Liver (tissue), 8 donors: ENCODE measurements at regions not wholly inside any gene's neighbourhood (a gene's known extent, or its start where the extent isn't known, plus 50 kb on each side); places are given as distances from the start of the nearest gene placed in this dataset.

Experiments used
- DNase-seq: peaks from one replicate; pipeline ENCODE4 v3.0.0-alpha.2; 2017; ENCODE audit warnings: low spot score
- H3K27ac ChIP-seq, 2 donors: one replicate each; pipeline ENCODE4 v1.7.0; 2013; ENCODE audit warnings: inconsistent platforms in 2 of 2, low read length in 2 of 2, control low read depth in 1 of 2, low read depth in 1 of 2, mild to moderate bottlenecking in 1 of 2
- H3K27me3 ChIP-seq, 4 donors: one replicate each; pipeline versions ENCODE4 v1.6.1 to v1.7.0; 2013; ENCODE audit warnings: low read length in 3 of 4, inconsistent platforms in 1 of 4, mild to moderate bottlenecking in 1 of 4, moderate library complexity in 1 of 4; ENCODE audit not compliant: control insufficient read depth in 4 of 4, insufficient read depth in 4 of 4
- H3K36me3 ChIP-seq, 4 donors: one replicate each; pipeline versions ENCODE4 v1.6.1 to v1.7.0; 2013; ENCODE audit warnings: low read length in 3 of 4, mild to moderate bottlenecking in 3 of 4, low read depth in 1 of 4, moderate library complexity in 1 of 4; ENCODE audit not compliant: control insufficient read depth in 4 of 4, insufficient read depth in 3 of 4
- H3K4me1 ChIP-seq, 4 donors: one replicate each; pipeline versions ENCODE4 v1.6.1 to v1.7.0; 2013; ENCODE audit warnings: low read length in 3 of 4, mild to moderate bottlenecking in 3 of 4, moderate library complexity in 1 of 4; ENCODE audit not compliant: control insufficient read depth in 4 of 4, insufficient read depth in 4 of 4
- H3K4me3 ChIP-seq, 3 donors: one replicate each; pipeline versions ENCODE4 v1.6.1 to v1.7.0; 2013; ENCODE audit warnings: low read length in 3 of 3, control low read depth in 1 of 3, low read depth in 1 of 3, mild to moderate bottlenecking in 1 of 3
- H3K9ac ChIP-seq, 2 donors: one replicate each; pipeline ENCODE4 v1.7.0; 2013; ENCODE audit warnings: low read length in 2 of 2, mild to moderate bottlenecking in 2 of 2, moderate library complexity in 2 of 2, control low read depth in 1 of 2, low read depth in 1 of 2
- H3K9me3 ChIP-seq, 4 donors: one replicate each; pipeline versions ENCODE4 v1.6.1 to v1.7.0; 2013; ENCODE audit warnings: low read length in 3 of 4; ENCODE audit not compliant: control insufficient read depth in 4 of 4
- CTCF ChIP-seq: fragments of 150-350 bp; IDR thresholded peaks from 2 replicates; pipeline ENCODE4 v1.5.1; 2017; ENCODE audit warnings: improper control_type of control experiment, low read depth, low read length; ENCODE audit not compliant: missing input control
- EGR1 ChIP-seq, 2 donors: IDR thresholded peaks; 2 replicates each; pipeline ENCODE4 v1.6.1; 2016 to 2018; ENCODE audit warnings: antibody characterized with exemption in 2 of 2, low read depth in 2 of 2
- FOXA1 ChIP-seq: IDR thresholded peaks from 2 replicates; pipeline ENCODE4 v1.6.1; 2016; ENCODE audit warnings: antibody characterized with exemption
- FOXA2 ChIP-seq: IDR thresholded peaks from 2 replicates; pipeline ENCODE4 v1.6.1; 2016; ENCODE audit warnings: antibody characterized with exemption
- GABPA ChIP-seq, 2 donors: IDR thresholded peaks in 1 of 2; conservative IDR thresholded peaks in 1 of 2; 2 replicates each; pipeline ENCODE4 v1.6.1; 2016; ENCODE audit warnings: antibody characterized with exemption in 2 of 2, mild to moderate bottlenecking in 1 of 2, moderate library complexity in 1 of 2
- HNF4A ChIP-seq, 2 donors: conservative IDR thresholded peaks; 2 replicates each; pipeline ENCODE4 v1.6.1; 2016; ENCODE audit warnings: antibody characterized with exemption in 2 of 2, mild to moderate bottlenecking in 2 of 2
- HNF4G ChIP-seq: IDR thresholded peaks from 2 replicates; pipeline ENCODE4 v1.6.1; 2016; ENCODE audit warnings: antibody characterized with exemption
- JUND ChIP-seq, 2 donors: IDR thresholded peaks; 2 replicates each; pipeline ENCODE4 v1.6.1; 2016; ENCODE audit warnings: antibody characterized with exemption in 2 of 2
- NR2F2 ChIP-seq: IDR thresholded peaks from 2 replicates; pipeline ENCODE4 v1.6.1; 2016; ENCODE audit warnings: antibody characterized with exemption
- RAD21 ChIP-seq, 2 donors: IDR thresholded peaks; 2 replicates each; pipeline ENCODE4 v1.6.1; 2016; ENCODE audit warnings: antibody characterized with exemption in 2 of 2, mild to moderate bottlenecking in 2 of 2
- REST ChIP-seq: IDR thresholded peaks from 2 replicates; pipeline ENCODE4 v1.6.1; 2016; ENCODE audit warnings: antibody characterized with exemption, mild to moderate bottlenecking
- RXRA ChIP-seq, 2 donors: IDR thresholded peaks; 2 replicates each; pipeline ENCODE4 v1.6.1; 2017 to 2018; ENCODE audit warnings: antibody characterized with exemption in 2 of 2, mild to moderate bottlenecking in 1 of 2
- SP1 ChIP-seq: IDR thresholded peaks from 2 replicates; pipeline ENCODE4 v1.6.1; 2018; ENCODE audit warnings: antibody characterized with exemption, mild to moderate bottlenecking
- TAF1 ChIP-seq: conservative IDR thresholded peaks from 2 replicates; pipeline ENCODE4 v1.6.1; 2016; ENCODE audit warnings: antibody characterized with exemption, mild to moderate bottlenecking
- YY1 ChIP-seq: IDR thresholded peaks from 2 replicates; pipeline ENCODE4 v1.6.1; 2016; ENCODE audit warnings: antibody characterized with exemption, mild to moderate bottlenecking
- WGBS: extraction: QIAGEN DNeasy Blood & Tissue Kit; methylation state at CpG from one replicate; pipeline ENCODE4 v1.1.7; 2013; 5-methylcytosine and 5-hydroxymethylcytosine counted together
- donor health status: healthy.
- donor health status: healthy.
- donor health status: healthy.
- donor health status: healthy.
- donor health status: healthy.

- Histone ChIP-seq H3K36me3 (no peaks in the 10 kb centered on the region), H3K27me3 (no peaks in the 10 kb centered on the region), H3K4me1 (no peaks in the 10 kb centered on the region), H3K27ac (no peak overlapping the region), H3K4me3 (no peak overlapping the region), H3K9ac (no peak overlapping the region), H3K9me3 (no peaks in the 10 kb centered on the region)
- no peak for DNase-seq
- no peak for TF ChIP-seq FOXA2
- TF ChIP-seq SP1, result no peak
- no peak for TF ChIP-seq YY1
- no peak for TF ChIP-seq JUND (IDR thresholded peaks at IDR 0.05)
- TF ChIP-seq RAD21 (IDR thresholded peaks at IDR 0.05), result no peak
- TF ChIP-seq GABPA (IDR thresholded peaks at IDR 0.05 in 1 of 2, conservative IDR thresholded peaks at IDR 0.05 in 1 of 2), result no peak
- TF ChIP-seq HNF4G, result no peak
- no peak for TF ChIP-seq CTCF
- no peak for TF ChIP-seq FOXA1
- no peak for TF ChIP-seq NR2F2
- no peak for TF ChIP-seq TAF1
- TF ChIP-seq EGR1 (IDR thresholded peaks at IDR 0.05; ENCODE audit: low read depth in 2 of 2), result no peak
- TF ChIP-seq RXRA (IDR thresholded peaks at IDR 0.05), result no peak
- TF ChIP-seq REST, result no peak
- WGBS, result 100% methylated on average over 1 of the region's 1 CpG
Observed at GRCh38 chr10:52911163-52911562, 138.6 kb upstream of the MBL2 start.

DNA sequence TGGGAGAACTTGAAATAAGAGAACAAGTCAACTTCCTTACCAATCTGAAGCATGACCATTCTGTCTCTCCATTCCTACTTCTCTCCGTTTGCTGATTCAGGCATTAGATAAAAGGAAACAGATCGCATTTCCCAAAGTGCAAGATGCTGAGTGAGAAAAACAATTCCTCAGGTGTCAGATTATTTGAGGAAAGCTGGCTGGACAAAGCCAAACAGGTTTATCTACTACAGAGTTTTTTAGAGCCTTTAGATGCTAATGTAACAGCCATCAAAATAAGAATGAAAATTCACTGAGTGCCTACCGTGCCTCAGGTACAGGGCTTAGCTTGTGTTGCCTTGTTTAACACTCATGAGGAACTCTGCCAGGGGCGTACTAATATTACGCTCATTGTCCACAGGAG, 135.9 kb upstream of the MBL2 start:
- H3K36me3 ChIP-seq, result no peaks in the 10 kb centered on the region
- no peak overlapping the region for H3K9ac ChIP-seq
- no peaks in the 10 kb centered on the region for H3K9me3 ChIP-seq
- H3K4me1 ChIP-seq, result no peaks in the 10 kb centered on the region
- H3K4me3 ChIP-seq, result no peak overlapping the region
- DNase-seq, result no peak
- no peak for TF ChIP-seq RXRA (IDR thresholded peaks at IDR 0.05)
- no peak for TF ChIP-seq JUND (IDR thresholded peaks at IDR 0.05)
- no peak for TF ChIP-seq EGR1 (IDR thresholded peaks at IDR 0.05; ENCODE audit: low read depth in 2 of 2)
- TF ChIP-seq RAD21 (IDR thresholded peaks at IDR 0.05), result no peak
- TF ChIP-seq REST, result no peak
- TF ChIP-seq TAF1, result no peak
- TF ChIP-seq HNF4A (conservative IDR thresholded peaks at IDR 0.05), result no peak
- no peak for TF ChIP-seq YY1
- TF ChIP-seq NR2F2, result no peak
- TF ChIP-seq SP1, result no peak
- H3K27ac ChIP-seq, result no peak overlapping the region
- 75% methylated on average over 5 of the region's 5 CpGs for WGBS
- H3K27me3 ChIP-seq, result no peaks in the 10 kb centered on the region
